Endothelial cell of umbilical vein (primary cell): ENCODE measurements at regions not wholly inside any gene's neighbourhood (a gene's known extent, or its start where the extent isn't known, plus 50 kb on each side); places are given as distances from the start of the nearest gene placed in this dataset.

Experiments
- BruUV-seq: library from RNA; stranded (reverse); fragments of 400-500 nt; replicated peaks from 2 replicates; lab custom pipeline; 2021; lab: Mats Ljungman, UMichigan
- CTCF ChIA-PET: fragments of 300-600, 350-600 bp; sonication (Branson Sonifier 250); formaldehyde crosslinking; loops from one replicate; lab custom pipeline; 2021; ENCODE audit warnings: antibody characterized with exemption, inconsistent platforms; lab: Charles Lee
- POLR2A ChIA-PET: fragments of 300-600, 350-600 bp; sonication (Branson Sonifier 250); formaldehyde crosslinking; loops from one replicate; lab custom pipeline; 2021; ENCODE audit warnings: antibody characterized with exemption, inconsistent platforms; lab: Charles Lee
- DNase-seq: peaks from one replicate; pipeline ENCODE4 v3.0.0-alpha.2; 2011; ENCODE audit warnings: low read depth, low spot score
- FAIRE-seq: peaks from 2 replicates; lab custom pipeline; 2011; peaks lifted over from hg19 to GRCh38; lab: Jason Lieb, UNC
- H2AFZ ChIP-seq: 2 replicates; pipeline ENCODE4 v1.6.0; 2012; ENCODE audit warnings: low read depth, low read length, control low read depth, inconsistent platforms
- H3K27ac ChIP-seq: 2 replicates; pipeline ENCODE4 v1.5.1; 2011; ENCODE audit warnings: low read depth, mild to moderate bottlenecking, control low read depth, low read length, moderate library complexity; ENCODE audit not compliant: insufficient read depth
- H3K27me3 ChIP-seq, 2 experiments: 2 replicates each; pipeline versions ENCODE4 v1.6.0 to v1.6.1; 2011; ENCODE audit warnings: low read length in 2 of 2, mixed read lengths in 1 of 2; ENCODE audit not compliant: control insufficient read depth in 2 of 2, insufficient read depth in 2 of 2
- H3K36me3 ChIP-seq, 2 experiments: 2 replicates in 1 of 2; 3 replicates in 1 of 2; pipeline ENCODE4 v1.5.1; 2011; ENCODE audit warnings: low read length in 2 of 2, mild to moderate bottlenecking in 1 of 2, moderate library complexity in 1 of 2; ENCODE audit not compliant: control insufficient read depth in 2 of 2, insufficient read depth in 2 of 2; ENCODE audit errors: extremely low read depth in 1 of 2
- H3K4me1 ChIP-seq: 3 replicates; pipeline ENCODE4 v1.5.1; 2011; ENCODE audit warnings: mild to moderate bottlenecking, low read length; ENCODE audit not compliant: control insufficient read depth, insufficient read depth; ENCODE audit errors: extremely low read depth
- H3K4me2 ChIP-seq: 2 replicates; pipeline ENCODE4 v1.6.1; 2011; ENCODE audit warnings: low read length, control low read depth, mixed read lengths; ENCODE audit not compliant: insufficient read depth
- H3K4me3 ChIP-seq, 3 experiments: fragments of 200-600 bp in 1 of 3; sonication (generic), shearing (Covaris generic) in 1 of 3; replicated peaks in 1 of 3; 2 replicates each; pipeline ENCODE4 v1.5.1; 2011 to 2016; ENCODE audit warnings: control low read depth in 3 of 3, low read length in 3 of 3, mild to moderate bottlenecking in 2 of 3, inconsistent platforms in 1 of 3, low read depth in 1 of 3, moderate library complexity in 1 of 3; ENCODE audit not compliant: insufficient read depth in 1 of 3
- H3K79me2 ChIP-seq: 2 replicates; pipeline ENCODE4 v1.6.0; 2012; ENCODE audit warnings: low read length, inconsistent platforms; ENCODE audit not compliant: control insufficient read depth, insufficient read depth
- H3K9ac ChIP-seq: replicated peaks from 2 replicates; pipeline ENCODE3; 2011; ENCODE audit warnings: low read length, control low read depth; ENCODE audit not compliant: insufficient read depth; ENCODE audit errors: extremely low read depth
- H3K9me1 ChIP-seq: replicated peaks from 3 replicates; pipeline ENCODE4 v1.6.0; 2011; ENCODE audit warnings: mild to moderate bottlenecking, low read length; ENCODE audit not compliant: control insufficient read depth, insufficient read depth; ENCODE audit errors: extremely low read depth
- H3K9me3 ChIP-seq: replicated peaks from 2 replicates; pipeline ENCODE4 v1.5.1; 2012; ENCODE audit warnings: low read length, inconsistent platforms; ENCODE audit not compliant: control insufficient read depth, insufficient read depth
- H4K20me1 ChIP-seq: replicated peaks from 2 replicates; pipeline ENCODE3; 2011; ENCODE audit warnings: mild to moderate bottlenecking, low read length; ENCODE audit not compliant: control insufficient read depth, insufficient read depth; ENCODE audit errors: extremely low read depth
- CTCF ChIP-seq, 2 donors: IDR thresholded peaks; 1 replicate in 1 of 2; 2 replicates in 1 of 2; pipeline ENCODE4 v1.5.1; 2011; ENCODE audit warnings: low read length in 2 of 2, mild to moderate bottlenecking in 2 of 2, moderate library complexity in 2 of 2, control low read depth in 1 of 2, inconsistent platforms in 1 of 2, low read depth in 1 of 2; ENCODE audit not compliant: insufficient read depth in 1 of 2; ENCODE audit errors: extremely low read depth in 1 of 2
- EZH2 ChIP-seq: IDR thresholded peaks from 2 replicates; pipeline ENCODE4 v1.6.1; 2012; ENCODE audit warnings: borderline replicate concordance, low read depth, mild to moderate bottlenecking, moderate library complexity, low read length, inconsistent platforms; ENCODE audit not compliant: severe bottlenecking
- FOS ChIP-seq: IDR thresholded peaks from 2 replicates; pipeline ENCODE4 v1.6.1; 2011; ENCODE audit warnings: mild to moderate bottlenecking, low read length, moderate library complexity, borderline replicate concordance; ENCODE audit not compliant: insufficient read depth
- GATA2 ChIP-seq: IDR thresholded peaks from 2 replicates; pipeline ENCODE4 v1.7.0; 2011; ENCODE audit warnings: low read depth, mild to moderate bottlenecking, moderate library complexity, mixed read lengths, low read length; ENCODE audit not compliant: insufficient read length, insufficient read depth
- JUN ChIP-seq: IDR thresholded peaks from 2 replicates; pipeline ENCODE4 v1.6.1; 2011; ENCODE audit warnings: borderline replicate concordance, low read depth; ENCODE audit not compliant: insufficient read length, insufficient read depth
- MYC ChIP-seq: IDR thresholded peaks from one replicate; pipeline ENCODE4 v1.6.1; 2011; ENCODE audit warnings: mild to moderate bottlenecking, low read depth, low read length
- POLR2A ChIP-seq: IDR thresholded peaks from 2 replicates; pipeline ENCODE4 v1.6.1; 2012; ENCODE audit warnings: low read depth, mild to moderate bottlenecking, control low read depth, low read length
- POLR2AphosphoS5 ChIP-seq: IDR thresholded peaks from 2 replicates; pipeline ENCODE4 v1.6.1; 2012; ENCODE audit warnings: low read depth, mild to moderate bottlenecking, control low read depth, low read length, moderate library complexity; ENCODE audit not compliant: insufficient read depth
- dilution Hi-C: fragments of 300-500 bp; cut with MboI; formaldehyde crosslinking; loops from one replicate; pipeline ENCODE4 v1.15.0; 2019; ENCODE audit warnings: low sequenced_read_pairs; ENCODE audit not compliant: extremely low pct_ligation_motif_present
- intact Hi-C: fragments of 100-400 bp; cut with micrococcal nuclease; formaldehyde crosslinking; loops from one replicate; pipeline ENCODE4 v1.10.0; 2022
- TF ChIP-seq, protein P1 (sequence below): IDR thresholded peaks from 2 replicates; pipeline ENCODE4 v1.6.1; 2011; ENCODE audit not compliant: insufficient read depth, insufficient read length

DNA sequence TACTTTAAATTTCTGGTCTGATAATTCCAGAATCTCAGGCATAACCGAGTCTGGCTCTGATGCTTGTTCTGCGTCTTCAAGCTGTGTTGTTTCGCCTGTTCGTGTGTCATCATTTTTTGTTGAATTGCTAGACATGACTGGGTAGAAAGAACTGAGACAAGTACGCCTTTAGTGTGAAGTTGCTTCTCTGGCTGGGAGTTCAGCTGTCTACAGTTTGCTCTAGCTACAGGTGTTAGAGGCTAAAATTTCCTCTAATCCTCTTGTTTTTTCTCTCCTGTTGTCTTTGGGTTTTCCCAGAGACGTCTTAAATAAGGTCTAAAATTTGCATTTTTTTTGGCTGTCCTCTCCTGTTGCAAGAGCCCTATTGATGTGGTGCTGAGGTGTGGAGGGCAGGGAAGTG lies 100.3 kb downstream of the FAM50B start:
- H3K9me3 ChIP-seq, result no peaks in the 10 kb centered on the region
- H3K79me2 ChIP-seq, result no peaks in the 10 kb centered on the region
- no TSS peak for BruUV-seq
- H3K4me1 ChIP-seq, result no peaks in the 10 kb centered on the region
- H3K9me1 ChIP-seq, result no peaks in the 10 kb centered on the region
- no peak for TF ChIP-seq POLR2AphosphoS5
- TF ChIP-seq, protein P1, sequence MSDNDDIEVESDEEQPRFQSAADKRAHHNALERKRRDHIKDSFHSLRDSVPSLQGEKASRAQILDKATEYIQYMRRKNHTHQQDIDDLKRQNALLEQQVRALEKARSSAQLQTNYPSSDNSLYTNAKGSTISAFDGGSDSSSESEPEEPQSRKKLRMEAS, result no peak
- TF ChIP-seq FOS, result no peak
- no peak for TF ChIP-seq EZH2
- TF ChIP-seq GATA2, result no peak
- H3K4me2 ChIP-seq, result no peak overlapping the region
- H3K9ac ChIP-seq, result no peak overlapping the region
- dilution Hi-C loops, result no loop called here
- no peaks in the 10 kb centered on the region for H3K36me3 ChIP-seq
- no peak overlapping the region for H2AFZ ChIP-seq
- DNase-seq (no peak), FAIRE-seq (no peak)
- no peaks in the 10 kb centered on the region for H4K20me1 ChIP-seq
- ChIA-PET CTCF (interaction anchor here (0.6 to 2.1 kb wide), 5 partner anchors 9 to 206 kb away, joined by 3 to 9 read pairs (median 3); no protein-coding TSS in a partner anchor), POLR2A (no interaction called here)
- H3K27me3 ChIP-seq, result peaks cover 15 to 17% of the 10 kb centered on the region in 2 experiments
- no peak overlapping the region for H3K4me3 ChIP-seq
- no peak overlapping the region for H3K27ac ChIP-seq
- intact Hi-C loops, result no loop called here

- H4K20me1 ChIP-seq, result no peaks in the 10 kb centered on the region
- no peaks in the 10 kb centered on the region for H3K79me2 ChIP-seq
- intact Hi-C loops (no loop called here), dilution Hi-C loops (no loop called here)
- FAIRE-seq (no peak), DNase-seq (no peak)
- ChIA-PET POLR2A (no interaction called here), CTCF (interaction anchor here (1.1 kb wide), 1 partner anchor 23 kb away, joined by 3 read pairs; no protein-coding TSS in a partner anchor)
- BruUV-seq, result no TSS peak
- no peaks in the 10 kb centered on the region for H3K9me3 ChIP-seq
- H3K4me2 ChIP-seq, result no peak overlapping the region
- H3K4me3 ChIP-seq, result no peak overlapping the region
- no peaks in the 10 kb centered on the region for H3K36me3 ChIP-seq
- no peaks in the 10 kb centered on the region for H3K4me1 ChIP-seq
- H3K9ac ChIP-seq, result no peak overlapping the region
- H3K9me1 ChIP-seq, result no peaks in the 10 kb centered on the region
- peaks cover 0 to 1% of the 10 kb centered on the region in 2 experiments for H3K27me3 ChIP-seq
- no peak overlapping the region for H2AFZ ChIP-seq
- H3K27ac ChIP-seq, result no peak overlapping the region
- TF ChIP-seq POLR2A, result no peak
- no peak for TF ChIP-seq MYC
- TF ChIP-seq JUN, result no peak
- TF ChIP-seq CTCF (IDR thresholded peaks at IDR 0.05; ENCODE audit: extremely low read depth in 1 of 2, insufficient read depth in 1 of 2, low read depth in 1 of 2, low read length in 2 of 2), result no peak
- TF ChIP-seq, protein P1, result no peak
- no peak for TF ChIP-seq POLR2AphosphoS5
- no peak for TF ChIP-seq EZH2
- TF ChIP-seq FOS, result no peak
- no peak for TF ChIP-seq GATA2
Measured at GRCh38 chr6:3956054-3956453, 106.9 kb downstream of the FAM50B start.
